COLO829 (cell line): ENCODE measurements at regions not wholly inside any gene's neighbourhood (a gene's known extent, or its start where the extent isn't known, plus 50 kb on each side); places are given as distances from the start of the nearest gene placed in this dataset.

Experiments
- DNase-seq: peaks from one replicate; pipeline ENCODE4 v3.0.0; 2012; ENCODE audit warnings: low spot score

GRCh38 chr4:158007566-158007965, 165.3 kb downstream of the GASK1B start:
- no peak for DNase-seq

- no peak for DNase-seq
These were observed 165.8 kb downstream of the GASK1B start for GRCh38 chr4:158006990-158007389.

- no peak for DNase-seq
These were observed 167.8 kb downstream of the GASK1B start for GRCh38 chr4:158005021-158005420.

- no peak for DNase-seq
These were observed 168.7 kb downstream of the GASK1B start for GRCh38 chr4:158004101-158004500.

- DNase-seq, result no peak
These were observed 169.6 kb downstream of the GASK1B start for GRCh38 chr4:158003212-158003611.

- no peak for DNase-seq
These were observed 170.7 kb downstream of the GASK1B start for GRCh38 chr4:158002173-158002572.

GRCh38 chr4:158001756-158002155, 171.1 kb downstream of the GASK1B start:
- no peak for DNase-seq

- no peak for DNase-seq
These were observed 173.1 kb downstream of the GASK1B start for GRCh38 chr4:157999723-158000122.

- no peak for DNase-seq
These were observed 175.5 kb downstream of the GASK1B start for GRCh38 chr4:157997296-157997695.

GRCh38 chr4:157996061-157997028, 176.5 kb downstream of the GASK1B start:
- no peak for DNase-seq

GRCh38 chr4:157994863-157995262, 178.0 kb downstream of the GASK1B start:
- peak; percentile 27 for DNase-seq

- no peak for DNase-seq
These were observed 179.6 kb downstream of the GASK1B start for GRCh38 chr4:157992948-157993839.

GRCh38 chr4:157992038-157992705, 180.7 kb downstream of the GASK1B start:
- DNase-seq, result peak; percentile 56

GRCh38 chr4:157988641-157989040, 184.2 kb downstream of the GASK1B start:
- no peak for DNase-seq

- no peak for DNase-seq
These were observed 188.4 kb downstream of the GASK1B start for GRCh38 chr4:157984285-157984911.

GRCh38 chr4:157983300-157983699, 189.5 kb downstream of the GASK1B start:
- DNase-seq, result no peak

- DNase-seq, result no peak
These were observed 192.7 kb downstream of the GASK1B start for GRCh38 chr4:157980158-157980557.

GRCh38 chr4:157978680-157979361, 194.0 kb downstream of the GASK1B start:
- peak; percentile 84 for DNase-seq

- DNase-seq, result no peak
These were observed 195.7 kb downstream of the GASK1B start for GRCh38 chr4:157977086-157977485.

GRCh38 chr4:157973297-157973696, 199.5 kb downstream of the GASK1B start:
- DNase-seq, result no peak

GRCh38 chr4:157964463-157964862, 208.4 kb downstream of the GASK1B start:
- DNase-seq, result peak; percentile 33
